Keratinocyte (primary cell): ENCODE measurements at regions not wholly inside any gene's neighbourhood (a gene's known extent, or its start where the extent isn't known, plus 50 kb on each side); places are given as distances from the start of the nearest gene placed in this dataset.

Experiments
- EZH2 ChIP-seq: IDR thresholded peaks from one replicate; pipeline ENCODE4 v1.6.1; 2012; ENCODE audit warnings: inconsistent platforms, mild to moderate bottlenecking, low read length, moderate library complexity
- TF ChIP-seq, protein P1 (sequence below), 3 experiments: IDR thresholded peaks in 1 of 3; conservative IDR thresholded peaks in 1 of 3; optimal IDR thresholded peaks in 1 of 3; 2 replicates in 2 of 3; 3 replicates in 1 of 3; pipeline versions ENCODE3 to v1.5.1; 2011; ENCODE audit warnings: low read length in 3 of 3, mild to moderate bottlenecking in 3 of 3, moderate library complexity in 2 of 3, control low read depth in 1 of 3, inconsistent platforms in 1 of 3; ENCODE audit not compliant: insufficient read depth in 2 of 3; ENCODE audit errors: extremely low read depth in 1 of 3

DNA sequence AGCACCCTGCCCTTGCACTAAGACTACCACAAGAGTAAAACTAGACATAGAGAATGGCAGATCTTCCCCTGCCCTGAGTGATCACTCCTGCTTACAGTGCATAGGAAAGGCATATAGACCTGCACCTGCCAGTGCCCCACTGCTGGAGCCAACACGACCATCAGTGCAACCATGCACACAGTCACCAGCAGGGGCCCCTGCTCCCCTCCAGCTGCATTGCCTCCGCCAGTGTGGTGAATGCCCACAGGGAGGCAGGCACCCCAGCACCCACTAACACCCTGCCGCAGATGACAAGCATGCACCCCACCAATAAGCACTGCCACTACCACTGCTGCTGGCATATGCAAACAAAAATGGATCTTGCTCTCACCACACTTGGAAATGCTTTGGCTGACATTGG, 478.8 kb downstream of the ADCYAP1 start:
- TF ChIP-seq, protein P1, sequence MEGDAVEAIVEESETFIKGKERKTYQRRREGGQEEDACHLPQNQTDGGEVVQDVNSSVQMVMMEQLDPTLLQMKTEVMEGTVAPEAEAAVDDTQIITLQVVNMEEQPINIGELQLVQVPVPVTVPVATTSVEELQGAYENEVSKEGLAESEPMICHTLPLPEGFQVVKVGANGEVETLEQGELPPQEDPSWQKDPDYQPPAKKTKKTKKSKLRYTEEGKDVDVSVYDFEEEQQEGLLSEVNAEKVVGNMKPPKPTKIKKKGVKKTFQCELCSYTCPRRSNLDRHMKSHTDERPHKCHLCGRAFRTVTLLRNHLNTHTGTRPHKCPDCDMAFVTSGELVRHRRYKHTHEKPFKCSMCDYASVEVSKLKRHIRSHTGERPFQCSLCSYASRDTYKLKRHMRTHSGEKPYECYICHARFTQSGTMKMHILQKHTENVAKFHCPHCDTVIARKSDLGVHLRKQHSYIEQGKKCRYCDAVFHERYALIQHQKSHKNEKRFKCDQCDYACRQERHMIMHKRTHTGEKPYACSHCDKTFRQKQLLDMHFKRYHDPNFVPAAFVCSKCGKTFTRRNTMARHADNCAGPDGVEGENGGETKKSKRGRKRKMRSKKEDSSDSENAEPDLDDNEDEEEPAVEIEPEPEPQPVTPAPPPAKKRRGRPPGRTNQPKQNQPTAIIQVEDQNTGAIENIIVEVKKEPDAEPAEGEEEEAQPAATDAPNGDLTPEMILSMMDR (optimal IDR thresholded peaks at IDR 0.05 in 1 of 3, IDR thresholded peaks at IDR 0.05 in 1 of 3, conservative IDR thresholded peaks at IDR 0.05 in 1 of 3; ENCODE audit: extremely low read depth in 1 of 3, insufficient read depth in 2 of 3, low read length in 3 of 3): no peak
- no peak for TF ChIP-seq EZH2
